HCEC 1CT (cell line): ENCODE measurements at regions not wholly inside any gene's neighbourhood (a gene's known extent, or its start where the extent isn't known, plus 50 kb on each side); places are given as distances from the start of the nearest gene placed in this dataset.

Experiments
- DNase-seq: peaks from one replicate; pipeline ENCODE4 v3.0.0-alpha.2; 2017

DNA sequence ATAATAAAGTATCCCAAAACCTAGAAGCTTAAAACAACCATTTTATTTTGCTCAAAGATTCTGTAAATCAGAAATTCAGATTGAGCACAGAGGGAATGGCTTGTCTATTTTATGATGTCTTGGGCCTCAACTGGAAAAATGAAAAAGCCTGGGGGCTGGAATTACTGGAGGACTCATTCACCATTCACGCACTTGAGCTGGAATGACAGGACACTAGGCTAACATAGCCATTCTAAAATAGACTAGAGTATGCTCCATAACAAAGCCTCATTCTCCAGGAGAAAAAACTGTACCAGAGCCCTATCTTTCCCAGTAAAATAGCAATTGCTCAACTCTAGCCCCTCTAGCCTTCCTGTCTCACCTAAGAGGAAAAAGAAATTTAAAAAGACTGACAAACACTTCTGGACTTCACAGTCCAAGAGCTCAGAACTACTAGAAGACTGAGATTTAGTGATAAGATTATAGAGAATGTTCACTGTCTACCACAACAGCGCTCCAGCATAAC is 145.4 kb upstream of the BTBD3 start:
- DNase-seq = no peak

DNA sequence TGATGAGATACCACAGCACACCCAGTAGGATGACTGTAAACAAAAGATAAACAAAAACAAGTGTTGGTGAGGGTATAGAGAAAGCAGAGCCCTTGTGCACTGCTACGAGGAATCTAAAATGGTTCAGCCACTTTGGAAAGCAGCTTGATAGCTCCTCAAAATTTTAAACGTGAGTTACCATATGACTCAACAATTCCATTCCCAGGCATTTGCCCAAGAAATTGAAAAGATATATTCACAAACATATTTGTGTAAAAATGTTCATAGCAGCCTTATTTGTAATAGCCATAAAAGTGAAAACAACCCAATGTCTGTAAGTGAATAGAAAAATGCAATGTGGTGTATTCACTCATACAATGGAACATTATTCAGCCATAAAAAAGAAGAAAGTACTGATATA is 141.0 kb upstream of the BTBD3 start:
- DNase-seq = peak; percentile 22

DNA sequence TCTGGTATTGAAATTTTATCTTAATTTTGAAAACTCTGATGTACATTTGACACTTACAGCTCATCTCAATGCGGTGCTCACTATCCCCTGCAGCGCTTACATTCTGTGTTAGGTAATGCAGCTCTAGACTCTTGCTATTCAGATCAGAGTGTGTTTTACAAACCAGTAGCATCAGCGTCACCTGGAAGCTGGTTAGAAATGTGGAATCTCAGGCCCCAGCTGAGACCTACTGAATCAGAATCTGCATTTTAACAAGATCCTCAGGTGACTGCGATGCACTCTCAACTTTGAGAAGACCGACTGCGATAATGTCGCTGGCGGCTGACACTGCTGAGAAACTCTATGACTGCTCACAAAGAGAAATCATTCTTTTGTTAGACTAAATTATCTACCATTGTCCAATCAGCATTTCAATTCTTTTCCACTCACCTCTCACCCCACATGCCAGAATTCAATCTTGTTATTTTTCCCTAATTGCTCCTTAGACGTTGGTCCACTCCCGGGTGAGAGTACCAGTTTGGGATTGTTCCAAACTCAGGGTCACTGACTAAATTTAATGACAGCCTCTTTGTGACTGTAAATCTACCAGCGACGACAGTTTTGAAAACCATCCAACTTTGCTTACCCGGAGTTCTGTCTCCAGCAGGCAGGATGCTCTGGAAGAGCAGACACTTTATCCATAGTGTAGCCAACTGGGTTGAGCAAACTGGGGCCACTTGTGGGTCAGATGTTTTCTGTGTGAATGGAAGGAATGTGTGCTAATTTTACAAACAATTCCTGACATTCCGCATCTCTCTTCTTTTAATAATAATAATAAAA is 140.1 kb upstream of the BTBD3 start:
- DNase-seq = peak; percentile 48

- peak; percentile 22 for DNase-seq
These were observed 139.5 kb upstream of the BTBD3 start for GRCh38 chr20:11778206-11778570.

GRCh38 chr20:11780765-11781369 is 136.8 kb upstream of the BTBD3 start:
- DNase-seq = no peak

DNA sequence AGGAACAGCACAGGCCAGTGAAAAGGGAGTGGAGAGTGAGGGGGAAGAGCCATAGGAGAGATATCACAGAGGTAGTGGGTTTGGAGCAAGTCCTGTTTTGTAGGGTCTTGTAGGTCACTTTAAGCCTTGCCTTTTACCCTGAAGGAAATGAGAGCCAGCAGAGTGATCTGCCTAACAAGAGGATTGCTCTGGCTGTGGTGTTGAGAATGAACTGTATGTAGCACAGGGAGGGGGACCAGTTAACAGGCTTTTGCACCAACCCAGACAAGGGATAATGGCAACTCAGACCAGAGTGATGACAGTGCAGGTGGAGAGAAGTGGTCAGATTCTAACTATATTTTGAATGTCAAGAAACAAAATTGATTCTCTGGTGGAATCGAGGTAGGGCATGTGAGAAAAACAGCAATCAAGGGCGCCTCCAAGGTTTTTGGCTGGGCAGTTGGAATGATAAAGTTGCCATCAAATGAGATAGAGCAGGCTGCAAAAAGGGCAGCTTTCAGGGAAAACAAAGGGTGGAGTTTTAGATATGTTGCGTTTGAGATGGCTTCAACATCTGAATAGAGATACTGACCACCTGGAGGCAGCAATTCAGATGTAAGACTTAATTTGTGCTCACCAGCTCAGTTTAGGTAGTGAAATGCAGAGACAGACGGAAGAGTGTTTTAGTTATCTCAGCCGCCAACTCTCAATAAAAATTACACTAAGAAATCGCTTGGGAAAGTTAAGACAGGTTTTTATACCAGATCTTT is 134.4 kb upstream of the BTBD3 start:
- no peak for DNase-seq

DNA sequence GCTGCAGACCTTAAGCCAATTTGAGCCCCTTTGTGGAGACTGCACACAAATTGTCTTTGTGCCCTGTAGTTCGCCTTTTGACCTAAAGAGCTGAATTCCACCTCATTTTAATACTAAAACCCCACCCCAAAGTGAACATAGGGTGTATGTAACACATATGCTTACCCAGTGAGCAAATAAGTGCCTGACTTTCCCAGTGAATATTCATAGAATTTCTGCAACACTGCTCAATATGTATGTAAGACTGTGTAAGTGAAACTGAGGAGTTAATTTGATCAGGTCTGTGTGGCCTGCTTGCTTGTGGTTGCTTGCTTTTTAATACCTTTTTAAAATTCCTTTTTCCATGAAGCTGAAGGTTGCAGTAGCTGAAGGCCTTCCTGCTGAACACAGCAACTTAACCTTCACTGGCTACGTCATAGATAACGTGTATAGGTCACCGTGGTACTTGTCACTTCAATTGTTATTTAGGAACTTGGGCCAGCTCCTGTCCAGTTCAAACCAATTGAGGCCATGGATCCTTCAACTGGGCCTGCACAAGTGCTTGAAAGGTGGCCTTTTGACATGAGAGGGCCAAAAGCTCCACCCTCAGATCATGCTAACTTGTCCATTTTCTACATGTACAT is 131.7 kb upstream of the BTBD3 start:
- no peak for DNase-seq

DNA sequence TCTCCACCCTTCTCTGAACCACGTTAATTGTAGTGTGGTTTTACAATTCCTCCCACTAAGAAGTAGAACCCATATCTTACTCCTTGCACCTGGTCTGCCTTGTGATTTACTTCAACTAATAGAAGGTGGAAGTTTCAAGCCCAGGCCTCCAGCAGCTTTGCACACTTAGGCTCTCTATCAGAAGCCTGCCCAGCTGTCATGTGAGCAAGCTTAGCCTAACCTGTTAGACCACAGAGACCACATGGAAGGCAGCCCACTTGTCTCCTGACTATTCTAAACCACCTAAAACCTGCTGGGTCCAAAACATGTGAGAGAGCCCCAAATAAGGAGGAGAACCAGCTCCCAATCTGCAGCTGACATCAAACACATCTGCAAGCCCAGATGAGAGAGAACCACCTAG is 127.6 kb upstream of the BTBD3 start:
- DNase-seq = no peak

DNA sequence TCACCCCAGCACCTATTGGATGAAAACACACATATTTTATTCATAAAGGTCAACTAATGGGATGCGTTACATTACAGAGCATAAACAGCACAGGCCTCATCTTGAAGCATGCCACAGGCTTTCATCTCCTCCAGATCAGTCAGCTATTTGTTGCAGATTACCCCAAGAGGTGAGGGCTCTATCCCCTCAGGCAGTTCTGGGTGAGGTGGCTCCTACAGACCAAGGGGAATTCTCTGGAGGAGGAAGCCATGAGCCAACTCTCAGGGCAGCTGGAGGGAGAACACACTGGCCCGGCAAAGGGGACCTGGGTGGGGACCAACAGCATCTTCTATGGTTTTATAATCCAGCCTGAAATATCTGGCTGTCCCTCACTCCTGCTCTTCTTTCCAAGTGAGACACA is 126.4 kb upstream of the BTBD3 start:
- no peak for DNase-seq

DNA sequence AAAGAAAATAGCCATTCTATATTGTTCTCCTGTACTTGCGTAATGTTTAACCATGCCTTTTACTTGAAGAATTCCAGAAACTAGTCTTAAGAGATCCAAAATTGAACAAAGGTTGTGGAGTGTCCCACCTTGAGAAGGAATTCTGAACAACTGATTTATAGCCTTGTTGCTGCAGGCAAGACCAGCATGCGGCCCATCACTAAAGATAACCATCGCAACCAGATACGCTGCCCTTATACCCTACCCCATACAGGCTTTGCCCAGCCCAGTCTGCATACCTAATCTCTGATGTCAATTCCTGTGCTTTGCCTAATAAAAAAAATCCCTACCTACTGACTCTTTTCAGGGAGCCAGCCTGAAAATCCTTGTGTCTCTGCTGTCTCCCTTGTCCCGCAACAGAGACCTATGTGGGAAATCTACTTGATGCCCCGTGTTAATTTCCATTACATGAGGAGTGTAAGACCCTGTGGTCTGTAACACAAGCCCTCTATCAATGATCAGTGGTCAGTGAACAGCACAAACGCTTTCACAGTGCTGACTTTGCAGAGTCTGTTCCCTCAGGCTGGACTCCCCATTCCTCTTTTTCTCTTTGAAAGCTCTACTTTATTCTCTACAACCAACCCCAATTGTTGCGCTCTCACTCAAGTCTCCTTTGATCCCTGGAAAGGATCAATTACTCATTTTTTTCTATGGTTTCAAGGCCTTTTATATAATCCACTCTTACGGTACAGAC is 125.7 kb upstream of the BTBD3 start:
- DNase-seq = no peak

GRCh38 chr20:11792568-11792953 is 125.1 kb upstream of the BTBD3 start:
- DNase-seq = no peak

GRCh38 chr20:11794525-11794924 is 123.2 kb upstream of the BTBD3 start:
- DNase-seq = no peak

DNA sequence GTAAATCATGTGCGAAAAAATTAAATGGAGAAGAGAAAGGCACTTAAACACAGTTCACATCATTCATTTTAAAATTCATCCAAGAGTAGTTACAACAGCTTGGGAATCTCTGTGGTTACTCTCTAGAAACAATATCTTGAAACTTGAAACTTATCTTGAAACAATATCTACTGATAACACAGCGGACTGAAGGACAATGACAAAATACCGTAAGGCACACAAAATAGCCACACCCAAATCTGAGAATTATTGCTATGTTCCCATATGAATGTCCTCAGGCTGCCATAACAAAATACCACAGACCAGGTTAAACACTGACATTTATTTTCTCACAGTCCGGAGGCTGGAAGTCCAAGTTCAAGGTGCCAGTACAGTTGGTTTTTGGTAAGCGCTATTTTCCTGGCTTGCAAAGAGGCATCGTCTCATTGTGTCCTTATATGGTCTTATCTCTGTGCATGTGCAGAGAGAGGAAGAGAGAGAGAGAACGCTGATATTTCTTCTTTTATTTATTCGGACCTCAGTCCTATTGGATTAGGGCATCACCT is 122.5 kb upstream of the BTBD3 start:
- no peak for DNase-seq

- peak; percentile 11 for DNase-seq
These were observed 121.7 kb upstream of the BTBD3 start for GRCh38 chr20:11796026-11796425.

DNA sequence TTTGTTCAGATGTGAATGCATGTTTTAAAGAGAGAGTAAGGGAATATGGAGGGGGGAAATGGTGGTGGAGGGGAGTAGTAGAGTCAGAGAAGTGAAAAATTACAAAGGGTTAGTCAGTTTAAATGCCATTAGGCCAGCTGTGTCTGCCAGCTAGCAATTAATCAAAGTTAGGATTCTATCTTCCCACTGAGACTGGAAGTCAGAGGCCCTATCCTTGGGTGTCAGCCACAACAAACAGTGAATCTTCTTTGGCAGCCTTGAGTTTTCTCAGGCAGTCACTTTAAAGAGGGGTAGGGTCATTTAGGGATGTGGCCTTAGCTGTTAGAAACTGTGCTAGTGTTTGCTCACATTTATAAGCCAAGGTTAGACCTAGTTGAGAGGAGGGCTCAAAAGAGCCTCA is 120.5 kb upstream of the BTBD3 start:
- DNase-seq = no peak

DNA sequence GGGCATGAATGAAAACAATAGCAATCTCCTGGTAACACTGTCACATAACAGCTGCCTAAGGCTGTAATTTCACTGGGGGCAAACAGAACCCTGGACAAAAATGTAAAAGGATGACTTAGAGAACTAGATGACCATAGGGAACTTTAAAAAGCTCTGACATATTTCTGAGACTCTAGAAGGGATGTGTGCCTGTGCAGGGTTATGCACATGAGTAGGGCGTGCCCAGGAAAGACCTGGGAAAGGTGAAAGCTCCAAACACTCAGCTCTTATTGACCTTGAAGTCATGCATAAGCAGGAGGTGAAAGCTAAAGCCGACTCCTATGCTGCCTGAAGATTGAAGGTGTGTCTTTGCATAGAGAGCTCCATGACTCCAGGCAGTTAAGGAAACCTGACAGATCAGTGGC is 118.4 kb upstream of the BTBD3 start:
- no peak for DNase-seq

DNA sequence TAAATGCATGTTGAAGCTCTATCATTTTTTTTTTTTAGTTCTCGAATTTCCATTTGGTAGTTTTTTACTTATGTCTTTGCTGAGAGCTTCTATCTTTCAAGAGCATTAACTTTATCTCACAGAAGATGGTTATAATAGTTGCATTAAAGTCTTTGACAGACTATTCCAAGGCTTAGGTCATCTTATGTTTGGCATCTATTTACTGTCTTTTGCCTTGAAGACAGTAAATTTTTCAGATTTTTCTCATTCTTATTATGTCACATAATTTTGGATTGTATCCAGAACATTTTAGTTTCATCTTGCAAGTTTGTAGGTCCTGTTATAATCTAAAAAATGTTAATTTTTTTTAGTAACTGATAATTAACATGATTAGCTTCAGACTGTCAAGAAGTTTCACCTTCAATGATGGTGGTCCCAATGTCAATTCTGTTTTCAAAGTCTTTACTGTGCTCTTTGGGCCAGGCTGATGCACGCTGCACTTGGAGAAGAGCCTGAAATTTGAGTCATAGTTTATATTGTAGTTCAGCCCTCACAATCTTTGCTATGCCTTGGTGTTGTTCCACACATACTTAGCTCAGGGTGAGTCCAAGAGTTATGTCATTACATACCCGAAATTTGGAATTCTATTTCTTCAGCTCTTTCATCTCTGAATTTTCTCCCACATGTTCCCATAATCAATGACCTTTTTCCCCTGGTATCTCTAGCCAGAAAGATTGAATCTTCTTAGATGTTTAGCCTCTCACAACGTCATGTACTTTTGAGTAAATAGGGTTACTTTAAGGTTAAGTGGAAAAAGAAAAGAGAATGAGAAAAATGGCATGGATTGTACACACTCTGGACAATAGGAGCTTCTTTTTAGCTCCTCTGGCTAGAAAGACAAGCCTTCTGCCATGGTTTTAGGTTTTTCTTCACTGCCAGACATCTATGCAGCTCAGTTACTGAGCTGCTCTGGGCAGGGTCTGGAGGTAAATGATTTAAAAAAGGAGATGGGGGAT is 110.3 kb upstream of the BTBD3 start:
- DNase-seq = peak; percentile 93

DNA sequence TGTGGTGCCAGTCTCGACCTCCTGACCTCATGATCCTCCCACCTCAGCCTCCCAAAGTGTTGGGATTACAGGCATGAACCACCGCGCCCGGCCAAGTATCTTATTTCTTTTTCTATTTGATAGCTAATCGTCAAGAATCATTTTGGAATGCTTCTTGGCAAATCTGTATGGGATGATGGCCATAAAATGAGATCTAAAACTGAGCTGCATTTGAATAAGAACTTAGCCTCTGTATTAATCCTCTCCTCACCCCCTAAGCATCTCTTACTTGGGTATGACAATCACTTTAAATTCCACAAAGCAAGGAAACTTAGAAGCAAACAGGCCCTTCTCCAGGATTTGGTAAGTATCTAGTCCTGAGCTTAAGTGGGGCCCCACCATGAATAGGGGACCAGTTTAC is 108.9 kb upstream of the BTBD3 start:
- no peak for DNase-seq

GRCh38 chr20:11810311-11811083 is 107.2 kb upstream of the BTBD3 start:
- peak; percentile 85 for DNase-seq
